ENCODE measurements at regions not wholly inside any gene's neighbourhood (a gene's known extent, or its start where the extent isn't known, plus 50 kb on each side); places are given as distances from the start of the nearest gene placed in this dataset.

DNA sequence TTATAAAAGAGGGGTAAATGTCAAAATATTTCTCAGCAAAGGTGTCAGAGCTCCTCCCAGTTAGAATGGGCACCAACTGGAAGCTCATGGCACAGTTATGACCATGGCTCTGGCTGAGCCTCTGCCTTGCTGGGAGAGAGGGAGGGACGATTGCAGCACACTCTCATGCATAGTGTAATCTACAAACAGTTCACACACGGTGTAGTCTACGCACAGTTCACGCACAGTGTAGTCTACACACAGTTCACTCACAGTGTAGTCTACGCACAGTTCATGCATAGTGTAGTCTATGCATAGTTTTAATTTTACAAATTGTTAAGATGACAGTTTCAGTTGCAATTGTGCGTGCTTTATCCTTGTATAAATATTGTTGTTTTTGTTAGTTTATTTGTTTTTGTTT lies 1474.6 kb upstream of the TMEM132C start:
- no peak for TF ChIP-seq CTCF (IDR thresholded peaks at IDR 0.05; ENCODE audit: extremely low read depth, low read depth, low read length)
- H4K20me1 ChIP-seq (ENCODE audit: insufficient read depth, low read length), result no peaks in the 10 kb centered on the region
- no peak overlapping the region for H3K4me2 ChIP-seq (ENCODE audit: insufficient read depth, low read length)
- H3K27ac ChIP-seq (ENCODE audit: low read depth, low read length), result no peak overlapping the region
- H3K4me3 ChIP-seq (ENCODE audit: insufficient read depth, low read length), result no peak overlapping the region
- H3K79me2 ChIP-seq (ENCODE audit: insufficient read depth, low read length), result no peaks in the 10 kb centered on the region
- H3K36me3 ChIP-seq (ENCODE audit: insufficient read depth, low read length), result no peaks in the 10 kb centered on the region
- no peak for DNase-seq (ENCODE audit: insufficient read length, low spot score, missing footprints)
- no peaks in the 10 kb centered on the region for H3K4me1 ChIP-seq (ENCODE audit: insufficient read depth, low read length)
- H3K27me3 ChIP-seq (ENCODE audit: insufficient read depth, low read length), result no peaks in the 10 kb centered on the region
- no peak overlapping the region for H2AFZ ChIP-seq (ENCODE audit: low read length)
- H3K9me3 ChIP-seq (ENCODE audit: low read depth, low read length), result no peaks in the 10 kb centered on the region

DNA sequence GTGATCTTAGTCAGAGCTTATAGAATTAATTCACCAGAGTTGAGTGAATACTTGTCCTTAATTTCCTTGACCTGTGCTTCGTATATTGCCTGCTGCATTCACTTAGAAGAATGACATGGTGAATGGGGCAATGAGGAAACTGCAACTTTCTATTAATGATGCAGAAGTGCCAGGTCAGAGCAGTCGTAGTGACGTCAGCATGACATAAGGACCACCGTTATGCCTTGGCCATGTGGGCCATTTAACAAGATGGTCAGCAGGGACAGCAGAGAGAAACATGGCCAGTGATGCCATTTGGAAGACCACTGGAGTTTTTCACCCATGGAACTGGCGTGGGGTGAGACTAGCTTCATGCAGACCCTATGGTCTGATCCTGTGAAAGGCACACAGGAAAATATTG lies 1469.4 kb upstream of the TMEM132C start:
- TF ChIP-seq CTCF (IDR thresholded peaks at IDR 0.05; ENCODE audit: extremely low read depth, low read depth, low read length), result no peak
- Histone ChIP-seq H3K4me2 (ENCODE audit: insufficient read depth, low read length) (no peak overlapping the region), H3K36me3 (ENCODE audit: insufficient read depth, low read length) (no peaks in the 10 kb centered on the region), H3K4me1 (ENCODE audit: insufficient read depth, low read length) (no peaks in the 10 kb centered on the region), H2AFZ (ENCODE audit: low read length) (no peak overlapping the region), H4K20me1 (ENCODE audit: insufficient read depth, low read length) (no peaks in the 10 kb centered on the region), H3K9me3 (ENCODE audit: low read depth, low read length) (no peaks in the 10 kb centered on the region), H3K27me3 (ENCODE audit: insufficient read depth, low read length) (no peaks in the 10 kb centered on the region), H3K27ac (ENCODE audit: low read depth, low read length) (no peak overlapping the region), H3K79me2 (ENCODE audit: insufficient read depth, low read length) (no peaks in the 10 kb centered on the region), H3K4me3 (ENCODE audit: insufficient read depth, low read length) (no peak overlapping the region)
- DNase-seq (ENCODE audit: insufficient read length, low spot score, missing footprints), result no peak

GRCh38 chr12:126798449-126798848 lies 1468.5 kb upstream of the TMEM132C start:
- H3K27ac ChIP-seq (ENCODE audit: low read depth, low read length), result no peak overlapping the region
- H2AFZ ChIP-seq (ENCODE audit: low read length), result no peak overlapping the region
- no peaks in the 10 kb centered on the region for H3K36me3 ChIP-seq (ENCODE audit: insufficient read depth, low read length)

DNA sequence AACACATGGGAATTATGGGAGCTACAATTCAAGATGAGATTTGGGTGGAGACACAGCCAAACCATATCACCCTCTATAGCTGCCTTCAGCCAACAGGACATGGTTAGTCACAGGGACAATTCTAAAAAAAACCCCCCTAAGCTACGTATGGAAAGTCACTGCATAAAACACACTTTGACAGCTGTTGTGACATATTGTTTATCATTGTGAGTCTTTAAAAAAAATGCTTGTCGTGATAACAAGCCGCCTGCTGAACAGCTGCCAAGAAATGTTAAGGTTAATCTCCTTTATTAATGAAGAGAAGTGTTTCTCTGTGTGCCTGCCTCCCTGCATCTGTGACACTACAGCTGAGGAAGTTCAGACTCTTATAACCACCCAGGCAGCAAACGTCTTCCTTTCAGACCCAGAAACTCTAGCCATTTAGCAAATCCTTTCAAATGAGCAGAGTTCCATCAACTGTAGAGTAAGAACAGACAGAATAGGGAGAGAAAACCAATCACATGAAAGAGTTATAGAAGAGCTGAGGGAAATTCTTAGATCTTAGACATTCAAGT lies 1459.6 kb upstream of the TMEM132C start:
- H3K79me2 ChIP-seq (ENCODE audit: insufficient read depth, low read length), result no peaks in the 10 kb centered on the region
- H3K4me1 ChIP-seq (ENCODE audit: insufficient read depth, low read length), result no peaks in the 10 kb centered on the region
- no peak for DNase-seq (ENCODE audit: insufficient read length, low spot score, missing footprints)
- no peak overlapping the region for H3K4me2 ChIP-seq (ENCODE audit: insufficient read depth, low read length)
- H3K4me3 ChIP-seq (ENCODE audit: insufficient read depth, low read length), result no peak overlapping the region
- H3K27ac ChIP-seq (ENCODE audit: low read depth, low read length), result no peak overlapping the region
- no peaks in the 10 kb centered on the region for H3K9me3 ChIP-seq (ENCODE audit: low read depth, low read length)
- no peaks in the 10 kb centered on the region for H3K36me3 ChIP-seq (ENCODE audit: insufficient read depth, low read length)
- no peaks in the 10 kb centered on the region for H4K20me1 ChIP-seq (ENCODE audit: insufficient read depth, low read length)
- TF ChIP-seq CTCF (IDR thresholded peaks at IDR 0.05; ENCODE audit: extremely low read depth, low read depth, low read length), result no peak
- no peak overlapping the region for H2AFZ ChIP-seq (ENCODE audit: low read length)
- H3K27me3 ChIP-seq (ENCODE audit: insufficient read depth, low read length), result no peaks in the 10 kb centered on the region

More at GRCh38 chr12:126798449-126798848, 1468.5 kb upstream of the TMEM132C start:
- Histone ChIP-seq H4K20me1 (ENCODE audit: insufficient read depth, low read length) (no peaks in the 10 kb centered on the region), H3K9me3 (ENCODE audit: low read depth, low read length) (no peaks in the 10 kb centered on the region), H3K4me1 (ENCODE audit: insufficient read depth, low read length) (no peaks in the 10 kb centered on the region), H3K27me3 (ENCODE audit: insufficient read depth, low read length) (no peaks in the 10 kb centered on the region), H3K4me2 (ENCODE audit: insufficient read depth, low read length) (no peak overlapping the region), H3K4me3 (ENCODE audit: insufficient read depth, low read length) (no peak overlapping the region), H3K79me2 (ENCODE audit: insufficient read depth, low read length) (no peaks in the 10 kb centered on the region)
- no peak for DNase-seq (ENCODE audit: insufficient read length, low spot score, missing footprints)
- no peak for TF ChIP-seq CTCF (IDR thresholded peaks at IDR 0.05; ENCODE audit: extremely low read depth, low read depth, low read length)
